B cell (primary cell): ENCODE measurements at regions not wholly inside any gene's neighbourhood (a gene's known extent, or its start where the extent isn't known, plus 50 kb on each side); places are given as distances from the start of the nearest gene placed in this dataset.

Experiments
- ATAC-seq: fragments of 200-7000 bp; cut with Tn5 transposase; one replicate; pipeline ENCODE4 v1.10.0; 2021; ENCODE audit warnings: low read depth, mild to moderate bottlenecking, moderate number of reproducible peaks, moderate library complexity
- CTCF ChIA-PET: fragments of 350-600 bp; sonication (Branson Sonifier 250); formaldehyde crosslinking; loops from one replicate; lab custom pipeline; 2021; ENCODE audit warnings: antibody characterized with exemption, inconsistent platforms; lab: Charles Lee
- POLR2A ChIA-PET: fragments of 350-600 bp; sonication (Branson Sonifier 250); formaldehyde crosslinking; loops from one replicate; lab custom pipeline; 2021; ENCODE audit warnings: antibody characterized with exemption; lab: Charles Lee
- DNase-seq: peaks from one replicate; pipeline ENCODE4 v3.0.0; 2013
- H2AFZ ChIP-seq: 2 replicates; pipeline ENCODE4 v1.6.1; 2012; ENCODE audit warnings: mild to moderate bottlenecking, low read depth, low read length; ENCODE audit not compliant: insufficient read depth, poor library complexity, severe bottlenecking
- H3K27ac ChIP-seq, 2 donors: 1 replicate in 1 of 2; 2 replicates in 1 of 2; pipeline ENCODE4 v1.5.1; 2012 to 2013; ENCODE audit warnings: low read length in 2 of 2, mild to moderate bottlenecking in 2 of 2, moderate library complexity in 1 of 2
- H3K27me3 ChIP-seq, 4 experiments: fragments of 200-600 bp in 1 of 4; sonication (generic) in 1 of 4; replicated peaks in 1 of 4; 1 replicate in 2 of 4; 2 replicates in 2 of 4; pipeline versions ENCODE4 v1.6.1 to v1.7.0; 2013 to 2016; ENCODE audit warnings: low read length in 3 of 4, mild to moderate bottlenecking in 2 of 4, mixed read lengths in 1 of 4, moderate library complexity in 1 of 4; ENCODE audit not compliant: insufficient read depth in 4 of 4, control insufficient read depth in 3 of 4; ENCODE audit errors: control extremely low read depth in 1 of 4
- H3K36me3 ChIP-seq, 2 experiments: replicated peaks in 1 of 2; 1 replicate in 1 of 2; 2 replicates in 1 of 2; pipeline versions ENCODE4 v1.6.1 to v1.7.1; 2013; ENCODE audit warnings: low read length in 1 of 2; ENCODE audit not compliant: insufficient read depth in 2 of 2, control insufficient read depth in 1 of 2; ENCODE audit errors: control extremely low read depth in 1 of 2, extremely low read depth in 1 of 2
- H3K4me1 ChIP-seq, 2 donors: fragments of 200-600 bp in 1 of 2; sonication (generic) in 1 of 2; 1 replicate in 1 of 2; 2 replicates in 1 of 2; pipeline versions ENCODE4 v1.5.1 to v1.6.1; 2013 to 2017; ENCODE audit warnings: low read length in 2 of 2; ENCODE audit not compliant: control insufficient read depth in 2 of 2, insufficient read depth in 2 of 2
- H3K4me2 ChIP-seq: replicated peaks from 2 replicates; pipeline ENCODE3; 2012; ENCODE audit warnings: mild to moderate bottlenecking, low read depth, low read length; ENCODE audit not compliant: poor library complexity, severe bottlenecking
- H3K4me3 ChIP-seq, 5 experiments: fragments of 200-600 bp in 1 of 5; sonication (generic) in 1 of 5; 1 replicate in 3 of 5; 2 replicates in 2 of 5; pipeline versions ENCODE4 v1.5.1 to v1.7.0; 2011 to 2016; ENCODE audit warnings: low read length in 4 of 5, mild to moderate bottlenecking in 4 of 5, low read depth in 2 of 5, control low read depth in 1 of 5, moderate library complexity in 1 of 5; ENCODE audit not compliant: insufficient read depth in 1 of 5; ENCODE audit errors: control extremely low read depth in 1 of 5, extremely low read depth in 1 of 5
- H3K79me2 ChIP-seq: fragments of 200-600 bp; sonication (generic); one replicate; pipeline ENCODE4 v1.6.0; 2016; ENCODE audit warnings: low read length; ENCODE audit not compliant: control insufficient read depth, insufficient read depth
- H3K9ac ChIP-seq: fragments of 200-600 bp; sonication (generic); 2 replicates; pipeline ENCODE4 v1.6.1; 2017; ENCODE audit warnings: mild to moderate bottlenecking, low read length, moderate library complexity
- H3K9me3 ChIP-seq, 3 donors: one replicate each; pipeline versions ENCODE4 v1.6.1 to v1.7.1; 2013; ENCODE audit warnings: low read length in 2 of 3; ENCODE audit not compliant: control insufficient read depth in 2 of 3, insufficient read depth in 1 of 3; ENCODE audit errors: control extremely low read depth in 1 of 3
- H4K20me1 ChIP-seq: 2 replicates; pipeline ENCODE4 v1.6.0; 2012; ENCODE audit warnings: mild to moderate bottlenecking, low read length; ENCODE audit not compliant: insufficient read depth, control insufficient read depth, poor library complexity, severe bottlenecking
- H3K27ac Mint-ChIP-seq: one replicate; pipeline ENCODE4 v1.8.0; 2021; ENCODE audit warnings: mixed read lengths
- H3K27me3 Mint-ChIP-seq: one replicate; pipeline ENCODE4 v1.8.0; 2021; ENCODE audit warnings: mixed read lengths
- H3K4me1 Mint-ChIP-seq: one replicate; pipeline ENCODE4 v1.8.0; 2021; ENCODE audit warnings: mixed read lengths
- H3K4me3 Mint-ChIP-seq: one replicate; pipeline ENCODE4 v1.8.0; 2021; ENCODE audit warnings: mixed read lengths
- H3K9me3 Mint-ChIP-seq: one replicate; pipeline ENCODE4 v1.8.0; 2022; ENCODE audit warnings: mixed read lengths; ENCODE audit not compliant: insufficient read depth
- CTCF ChIP-seq: fragments of 200-600 bp; IDR thresholded peaks from one replicate; pipeline ENCODE4 v1.8.0; 2022; ENCODE audit warnings: antibody characterized with exemption, mild to moderate bottlenecking
- EZH2 ChIP-seq: IDR thresholded peaks from 2 replicates; pipeline ENCODE4 v1.6.1; 2012; ENCODE audit warnings: borderline replicate concordance, low read depth, mild to moderate bottlenecking, moderate library complexity, low read length; ENCODE audit not compliant: insufficient read depth, poor library complexity, severe bottlenecking
- WGBS: methylation state at CpG from one replicate; pipeline ENCODE4 v1.1.5; 2013; ENCODE audit warnings: missing lambda C conversion rate; ENCODE audit not compliant: insufficient coverage; 5-methylcytosine and 5-hydroxymethylcytosine counted together
- intact Hi-C: fragments of 100-400 bp; cut with micrococcal nuclease; formaldehyde crosslinking; loops from one replicate; pipeline ENCODE4 v1.10.0; 2022

GRCh38 chr7:125383324-125383723 is 453.7 kb upstream of the POT1 start:
- Mint-ChIP-seq H3K27ac (no peak overlapping the region), H3K27me3 (no peaks in the 10 kb centered on the region), H3K4me3 (no peak overlapping the region), H3K9me3 (no peaks in the 10 kb centered on the region), H3K4me1 (no peaks in the 10 kb centered on the region)
- ChIA-PET CTCF (no interaction called here), POLR2A (no interaction called here)
- no peaks in the 10 kb centered on the region for H3K36me3 ChIP-seq
- no peak overlapping the region for H3K4me3 ChIP-seq
- DNase-seq = no peak
- TF ChIP-seq CTCF = no peak
- TF ChIP-seq EZH2 = no peak
- no peak overlapping the region for H3K4me2 ChIP-seq
- no peak for ATAC-seq
- no peaks in the 10 kb centered on the region for H4K20me1 ChIP-seq
- intact Hi-C loops = no loop called here
- no CpG with 5 or more reads among the region's 2 CpGs for WGBS
- H3K27me3 ChIP-seq = no peaks in the 10 kb centered on the region
- no peaks in the 10 kb centered on the region for H3K79me2 ChIP-seq
- no peak overlapping the region for H3K9ac ChIP-seq
- H2AFZ ChIP-seq = no peak overlapping the region
- H3K9me3 ChIP-seq = peaks cover 0 to 4% (median 0%) of the 10 kb centered on the region in 3 donors
- H3K4me1 ChIP-seq = no peaks in the 10 kb centered on the region
- no peak overlapping the region for H3K27ac ChIP-seq

GRCh38 chr7:125382401-125382800 is 452.8 kb upstream of the POT1 start:
- Histone ChIP-seq H3K4me1 (no peaks in the 10 kb centered on the region), H4K20me1 (no peaks in the 10 kb centered on the region), H2AFZ (no peak overlapping the region), H3K27me3 (no peaks in the 10 kb centered on the region), H3K27ac (no peak overlapping the region), H3K79me2 (no peaks in the 10 kb centered on the region), H3K9me3 (peaks cover 0 to 4% (median 0%) of the 10 kb centered on the region in 3 donors), H3K4me2 (no peak overlapping the region), H3K36me3 (no peaks in the 10 kb centered on the region), H3K9ac (no peak overlapping the region), H3K4me3 (no peak overlapping the region)
- ATAC-seq (no peak), DNase-seq (no peak)
- no peaks in the 10 kb centered on the region for H3K4me1 Mint-ChIP-seq
- WGBS = no CpG with 5 or more reads among the region's 1 CpG
- H3K4me3 Mint-ChIP-seq = no peak overlapping the region
- H3K27me3 Mint-ChIP-seq = no peaks in the 10 kb centered on the region
- no peak overlapping the region for H3K27ac Mint-ChIP-seq
- ChIA-PET CTCF (no interaction called here), POLR2A (no interaction called here)
- H3K9me3 Mint-ChIP-seq = no peaks in the 10 kb centered on the region
- intact Hi-C loops = no loop called here
- TF ChIP-seq EZH2 (no peak), CTCF (no peak)
